ENCODE measurements at regions not wholly inside any gene's neighbourhood (a gene's known extent, or its start where the extent isn't known, plus 50 kb on each side); places are given as distances from the start of the nearest gene placed in this dataset.

GRCh38 chr12:126198966-126199692, 1133.9 kb downstream of the AACS start:
- Histone ChIP-seq H2AFZ (ENCODE audit: low read depth, low read length) (no peak overlapping the region), H3K9me2 (ENCODE audit: insufficient read depth, low read length) (no peaks in the 10 kb centered on the region), H4K20me1 (ENCODE audit: insufficient read depth) (no peaks in the 10 kb centered on the region), H3K27ac (ENCODE audit: low read length) (no peak overlapping the region), H3K79me2 (replicated peaks; ENCODE audit: insufficient read depth, low read length) (no peaks in the 10 kb centered on the region), H3F3A (ENCODE audit: insufficient read depth, low read length, poor library complexity, severe bottlenecking) (peaks cover 3% of the 10 kb centered on the region), H3K27me3 (ENCODE audit: insufficient read depth, low read depth, low read length) (no peaks in the 10 kb centered on the region), H3K4me3 (ENCODE audit: low read length) (no peak overlapping the region), H3K9ac (ENCODE audit: low read length) (no peak overlapping the region), H3K4me2 (ENCODE audit: low read length) (no peak overlapping the region), H3K36me3 (ENCODE audit: insufficient read depth, low read length) (no peaks in the 10 kb centered on the region), H3K9me3 (ENCODE audit: low read length) (no peaks in the 10 kb centered on the region)
- TF ChIP-seq SMC3 (conservative IDR thresholded peaks at IDR 0.05; ENCODE audit: poor library complexity) (no peak), RAD21 (conservative IDR thresholded peaks at IDR 0.05) (no peak), EP300 (conservative IDR thresholded peaks at IDR 0.05; ENCODE audit: poor library complexity, severe bottlenecking) (no peak), CTCF (IDR thresholded peaks at IDR 0.05; ENCODE audit: poor library complexity, severe bottlenecking) (no peak), POLR2AphosphoS5 (IDR thresholded peaks at IDR 0.05) (no peak), REST (IDR thresholded peaks at IDR 0.05; ENCODE audit: borderline replicate concordance) (no peak), TAF1 (IDR thresholded peaks at IDR 0.05; ENCODE audit: low read depth) (no peak), MXI1 (conservative IDR thresholded peaks at IDR 0.05; ENCODE audit: poor library complexity, severe bottlenecking) (no peak)

- H3K4me2 ChIP-seq (ENCODE audit: low read length), result no peak overlapping the region
- H4K20me1 ChIP-seq (ENCODE audit: insufficient read depth), result no peaks in the 10 kb centered on the region
- H3K27me3 ChIP-seq (ENCODE audit: insufficient read depth, low read depth, low read length), result no peaks in the 10 kb centered on the region
- H3K27ac ChIP-seq (ENCODE audit: low read length), result no peak overlapping the region
- H3K9me3 ChIP-seq (ENCODE audit: low read length), result no peaks in the 10 kb centered on the region
- no peaks in the 10 kb centered on the region for H3K9me2 ChIP-seq (ENCODE audit: insufficient read depth, low read length)
- no peak overlapping the region for H3K9ac ChIP-seq (ENCODE audit: low read length)
- peaks cover 3% of the 10 kb centered on the region for H3F3A ChIP-seq (ENCODE audit: insufficient read depth, low read length, poor library complexity, severe bottlenecking)
- no peaks in the 10 kb centered on the region for H3K79me2 ChIP-seq (replicated peaks; ENCODE audit: insufficient read depth, low read length)
- no peak for TF ChIP-seq EP300 (conservative IDR thresholded peaks at IDR 0.05; ENCODE audit: poor library complexity, severe bottlenecking)
- no peak overlapping the region for H2AFZ ChIP-seq (ENCODE audit: low read depth, low read length)
- no peak overlapping the region for H3K4me3 ChIP-seq (ENCODE audit: low read length)
- H3K36me3 ChIP-seq (ENCODE audit: insufficient read depth, low read length), result no peaks in the 10 kb centered on the region
Measured at GRCh38 chr12:126201981-126202537, 1136.8 kb downstream of the AACS start.
